ENCODE measurements at regions not wholly inside any gene's neighbourhood (a gene's known extent, or its start where the extent isn't known, plus 50 kb on each side); places are given as distances from the start of the nearest gene placed in this dataset.
"Not testable (repeated sequence)": the region's sequence is repeated elsewhere in the genome, so short reads cannot be mapped to it uniquely, and the experiment has no call there.

DNA sequence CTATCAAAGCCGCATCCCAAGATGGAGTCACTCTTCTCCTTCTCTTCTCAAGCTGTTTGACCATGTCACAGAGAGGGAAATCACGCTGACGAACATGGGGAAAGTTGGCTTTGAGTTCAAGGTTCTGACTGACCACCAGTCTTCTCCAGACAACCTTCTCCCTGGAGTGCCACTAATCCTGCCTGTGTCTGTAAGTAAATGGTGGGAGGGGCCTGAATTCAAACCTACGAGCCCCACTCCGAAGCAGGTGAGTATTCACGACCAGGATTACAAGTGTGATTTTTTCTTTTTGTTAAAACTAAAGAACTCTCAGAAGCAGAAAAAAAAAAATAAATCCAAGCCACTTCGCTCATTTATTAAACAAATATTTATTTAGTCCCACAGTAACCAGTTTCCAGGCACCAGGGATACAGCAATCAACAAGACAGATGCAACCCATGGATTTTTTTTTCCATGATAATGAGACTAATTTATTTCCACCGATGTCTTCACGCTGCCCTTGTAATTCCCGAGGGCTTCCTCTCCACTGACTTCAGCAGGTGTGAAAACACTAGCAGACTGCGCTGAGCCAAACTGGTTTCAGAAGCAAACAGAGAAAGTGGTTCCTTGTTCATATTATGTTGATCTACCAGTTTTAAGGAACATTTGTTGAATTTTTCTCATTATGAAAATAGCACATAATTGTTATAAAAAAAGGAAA lies 206.0 kb upstream of the NBPF12 start:
- H3K27ac ChIP-seq; DNase-seq (ENCODE audit: low spot score); H3K4me3 ChIP-seq: not testable (repeated sequence)

DNA sequence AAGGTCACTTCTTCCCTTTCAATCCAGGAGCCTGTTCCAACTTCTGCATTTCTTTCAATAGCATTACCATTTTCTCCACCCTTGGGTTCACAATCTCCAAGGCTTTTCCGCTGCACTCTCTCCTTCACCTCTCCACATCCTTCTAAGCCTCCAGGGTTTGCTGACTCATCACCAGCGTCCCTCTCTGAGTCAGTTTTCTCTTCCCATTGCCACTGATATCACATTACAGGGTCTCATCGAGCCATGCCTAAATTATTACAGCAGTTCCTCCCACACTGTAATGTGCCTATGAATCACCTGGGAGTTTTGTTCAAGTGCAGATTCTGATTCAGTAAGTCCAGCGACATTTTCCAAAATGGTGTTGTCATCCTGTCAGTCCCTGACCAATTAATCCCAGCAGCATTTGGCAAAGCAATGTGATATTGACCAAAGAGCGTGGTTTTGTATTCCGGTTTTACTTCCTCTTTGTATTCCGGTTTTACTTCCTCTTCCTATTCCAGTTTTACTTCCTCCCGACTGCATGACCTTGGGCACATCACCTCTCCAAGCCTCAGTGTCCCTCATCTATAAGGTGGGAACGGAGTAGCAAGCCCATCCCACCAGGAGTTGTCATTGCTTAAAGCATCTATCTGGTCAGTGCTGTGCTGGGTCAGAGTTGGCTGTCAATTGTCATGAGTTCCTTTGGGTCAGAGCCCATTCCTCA lies 208.3 kb upstream of the NBPF12 start:
- not testable (repeated sequence) for H3K4me3 ChIP-seq; DNase-seq (ENCODE audit: low spot score); H3K27ac ChIP-seq

DNA sequence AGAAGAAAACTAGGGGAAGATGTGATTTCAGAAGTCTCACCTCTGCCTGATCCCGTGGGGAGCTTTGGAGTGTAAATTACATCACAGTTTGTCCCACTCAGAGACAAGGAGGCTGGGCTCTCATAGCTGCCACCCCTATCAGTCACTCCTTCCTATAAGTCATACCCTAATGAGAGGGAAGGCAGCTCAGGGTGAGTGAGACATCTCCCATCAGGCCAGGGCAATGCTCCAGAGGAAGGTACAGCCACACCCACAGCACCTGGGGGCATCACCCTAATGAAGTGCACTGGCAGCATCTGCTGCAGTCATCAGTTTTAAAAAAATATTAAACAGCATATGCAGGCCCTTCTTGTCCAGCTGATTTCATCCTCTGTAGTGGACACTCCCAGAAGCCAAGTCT lies 223.1 kb upstream of the NBPF12 start:
- H3K4me3 ChIP-seq; DNase-seq (ENCODE audit: low spot score); H3K27ac ChIP-seq: not testable (repeated sequence)

DNA sequence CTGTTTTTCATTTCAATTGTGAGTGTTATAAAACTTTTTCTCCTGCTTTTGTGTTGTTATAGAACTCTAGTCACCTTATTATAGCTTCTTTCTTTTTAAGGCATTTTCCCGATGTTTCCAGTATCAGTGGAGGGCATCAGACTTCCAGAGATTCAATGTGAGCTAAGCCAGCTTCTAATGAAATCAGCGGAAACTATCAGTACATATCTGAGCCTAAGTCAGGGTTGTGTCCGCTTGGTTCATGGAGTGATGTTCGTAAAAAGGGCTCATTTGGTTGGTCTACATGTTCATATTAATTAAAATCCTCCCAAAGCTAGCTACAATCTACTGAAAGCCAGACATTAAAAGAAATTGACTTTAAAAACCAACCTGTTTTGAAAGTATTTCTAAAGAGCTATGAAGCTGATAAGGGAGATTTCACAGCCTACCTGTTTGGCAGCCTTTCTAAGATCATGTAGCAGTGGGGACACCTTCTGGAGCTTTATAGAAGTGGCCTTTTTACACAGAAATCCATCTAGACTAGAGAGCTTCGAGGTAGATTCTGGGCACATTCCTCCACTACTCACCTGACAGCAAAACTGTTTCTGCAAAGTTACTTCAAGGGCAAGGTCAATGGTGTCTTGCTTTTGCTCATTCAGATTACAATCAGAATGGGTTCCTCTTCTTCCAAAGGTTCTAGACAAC lies 227.1 kb upstream of the NBPF12 start:
- not testable (repeated sequence) for DNase-seq (ENCODE audit: low spot score); H3K4me3 ChIP-seq; H3K27ac ChIP-seq

DNA sequence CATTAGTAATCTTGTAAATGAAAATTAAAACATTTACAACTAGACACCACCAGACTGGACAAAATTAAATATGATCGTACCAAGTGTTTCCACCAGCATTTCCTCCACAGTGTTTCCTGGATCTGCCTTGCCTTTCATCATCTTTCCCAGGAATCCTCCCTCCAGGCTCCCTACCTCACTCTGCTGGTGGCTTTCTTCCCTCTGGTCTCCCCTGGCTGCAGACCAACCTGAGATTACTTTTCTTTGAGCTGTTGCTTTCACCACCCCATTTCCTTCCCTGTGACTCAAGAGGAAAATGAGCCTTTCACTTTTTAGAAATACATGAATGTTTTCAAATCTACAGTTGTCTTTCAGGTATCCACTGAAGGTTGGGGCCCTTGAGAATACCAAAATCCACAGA lies 228.8 kb upstream of the NBPF12 start:
- not testable (repeated sequence) for DNase-seq (ENCODE audit: low spot score); H3K27ac ChIP-seq; H3K4me3 ChIP-seq

DNA sequence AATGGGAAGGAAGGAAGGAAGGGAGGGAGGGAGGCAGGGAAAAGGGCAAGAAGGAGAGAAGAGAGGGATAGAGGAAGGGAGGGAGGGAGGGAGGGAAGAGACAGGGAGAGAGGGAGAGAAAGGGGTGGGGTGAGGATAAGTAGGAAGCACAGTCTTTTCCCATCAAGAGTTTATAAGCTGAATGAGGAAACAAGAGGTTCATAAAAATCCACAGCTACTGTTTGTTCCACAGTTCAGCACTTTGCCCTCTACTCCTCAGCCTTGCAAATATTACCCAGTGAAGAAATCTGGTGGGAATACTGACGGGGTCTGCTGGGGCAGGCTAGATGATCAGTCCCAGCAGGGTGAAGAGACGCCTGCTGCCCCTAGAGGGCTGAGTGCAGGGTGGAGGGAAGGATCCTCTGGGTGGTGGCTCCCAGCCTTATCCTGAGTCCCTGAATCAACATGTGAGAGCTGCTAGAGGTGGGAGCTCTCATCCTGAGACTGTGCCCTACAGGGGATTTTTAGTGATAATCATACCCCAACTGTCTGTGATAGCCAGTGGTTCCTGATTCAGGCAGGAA lies 233.9 kb upstream of the NBPF12 start:
- not testable (repeated sequence) for DNase-seq (ENCODE audit: low spot score); H3K27ac ChIP-seq

DNA sequence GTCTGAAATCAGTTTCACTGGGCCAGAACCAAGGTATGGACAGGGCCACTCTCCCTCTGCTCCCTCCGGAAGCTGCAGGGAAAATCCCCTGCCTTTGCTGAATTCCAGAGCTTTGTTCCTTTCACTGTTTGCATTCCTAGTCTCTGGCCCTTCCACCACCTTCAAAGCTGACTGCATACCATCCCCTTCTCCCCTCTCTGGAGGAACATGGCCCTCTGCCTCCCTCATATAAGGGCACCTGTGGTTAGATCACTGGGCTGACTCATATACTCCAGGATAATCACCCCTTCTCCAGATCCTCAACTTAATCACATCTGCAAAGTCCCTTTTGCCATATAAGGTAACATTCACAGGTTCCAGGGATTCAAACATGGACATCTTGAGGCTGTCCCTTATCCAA lies 236.8 kb upstream of the NBPF12 start:
- not testable (repeated sequence) for DNase-seq (ENCODE audit: low spot score); H3K27ac ChIP-seq; H3K4me3 ChIP-seq

More for the DNA sequence above, 233.9 kb upstream of the NBPF12 start:
- H3K4me3 ChIP-seq, result not testable (repeated sequence)

DNA sequence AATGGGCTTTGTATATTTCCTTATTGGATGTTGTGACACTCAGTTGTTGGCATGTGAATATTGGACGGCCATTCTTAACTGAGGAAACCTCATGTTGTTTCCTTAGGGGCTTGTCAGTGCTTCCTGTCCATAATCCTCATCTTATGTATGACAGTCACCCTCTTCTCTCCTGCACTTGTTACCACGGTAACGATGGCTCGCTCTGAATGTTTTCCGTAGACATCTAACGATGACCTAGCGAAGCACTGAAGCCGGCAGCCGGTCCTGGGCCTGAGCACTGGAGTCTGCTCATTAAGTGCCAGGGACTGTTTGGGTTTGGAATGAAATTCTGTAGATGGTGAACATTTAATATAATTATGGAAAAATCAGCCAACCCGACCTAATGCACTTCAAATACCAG lies 242.7 kb upstream of the NBPF12 start:
- H3K27ac ChIP-seq; H3K4me3 ChIP-seq; DNase-seq (ENCODE audit: low spot score): not testable (repeated sequence)

DNA sequence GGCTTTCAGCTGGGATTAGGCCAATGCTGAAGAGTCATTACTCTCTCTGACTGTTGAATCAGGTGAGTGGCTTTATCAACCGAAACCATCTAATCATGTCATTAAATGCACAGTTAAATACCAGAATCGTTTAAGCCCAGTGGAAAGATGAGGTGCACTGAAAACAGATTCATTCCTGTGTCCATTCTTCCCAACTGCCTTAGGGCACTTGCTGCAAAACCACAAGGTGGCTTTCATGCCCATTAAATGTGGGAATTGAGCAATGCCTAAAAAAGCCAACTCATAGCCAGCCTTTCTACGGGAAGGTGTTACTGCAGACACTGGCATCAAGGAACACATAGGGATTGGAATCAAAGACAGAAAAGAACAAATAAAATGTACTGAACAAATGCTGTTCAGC lies 246.3 kb upstream of the NBPF12 start:
- H3K27ac ChIP-seq; DNase-seq (ENCODE audit: low spot score); H3K4me3 ChIP-seq: not testable (repeated sequence)

DNA sequence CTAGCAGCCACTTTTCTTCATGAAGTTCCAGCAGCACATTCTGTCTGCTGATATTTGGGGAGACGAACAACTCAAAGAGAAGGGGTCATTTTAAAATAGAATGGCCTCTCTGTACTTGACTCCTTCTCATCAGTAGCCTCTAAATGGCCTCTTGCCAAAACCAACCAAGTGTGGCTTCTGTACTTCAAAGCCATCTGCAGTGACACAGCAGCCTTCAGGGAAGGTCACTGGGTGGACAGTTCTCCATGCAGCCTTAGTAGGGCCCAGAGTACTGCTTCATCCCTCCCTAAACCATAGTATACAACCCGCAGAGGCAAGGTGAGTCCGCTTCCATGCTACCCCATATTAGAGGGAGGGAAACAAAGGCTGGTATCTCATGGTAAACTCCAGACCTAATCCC lies 249.2 kb upstream of the NBPF12 start:
- DNase-seq (ENCODE audit: low spot score); H3K27ac ChIP-seq; H3K4me3 ChIP-seq: not testable (repeated sequence)

DNA sequence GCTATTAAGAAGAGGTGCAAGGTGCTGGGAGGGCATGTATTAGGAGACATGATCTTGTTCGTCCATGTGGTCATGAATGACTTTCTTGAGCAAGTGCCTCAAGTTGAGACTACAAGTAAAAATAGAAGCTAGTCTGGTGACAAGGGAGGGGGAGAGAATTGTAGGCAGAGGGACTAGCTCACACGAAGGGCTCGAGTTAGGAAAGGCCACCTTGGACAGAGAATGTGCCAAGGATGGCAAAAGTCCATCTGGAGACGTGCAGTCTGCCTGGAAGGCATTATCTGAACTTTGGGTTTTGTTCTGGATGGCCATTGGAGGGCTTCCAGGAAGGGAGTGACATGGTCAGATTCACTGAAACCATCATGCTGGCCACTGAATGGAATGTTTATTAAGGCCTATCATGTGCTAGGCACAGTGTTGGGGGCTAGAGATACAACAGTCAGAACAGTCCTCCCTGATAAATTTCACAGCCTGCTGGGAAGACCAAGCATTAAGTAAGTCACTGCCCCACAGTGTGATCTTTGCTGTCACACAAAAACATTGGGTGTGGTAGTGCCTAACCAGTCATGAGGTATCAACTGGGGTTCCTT lies 251.3 kb upstream of the NBPF12 start:
- H3K27ac ChIP-seq; H3K4me3 ChIP-seq; DNase-seq (ENCODE audit: low spot score): not testable (repeated sequence)

DNA sequence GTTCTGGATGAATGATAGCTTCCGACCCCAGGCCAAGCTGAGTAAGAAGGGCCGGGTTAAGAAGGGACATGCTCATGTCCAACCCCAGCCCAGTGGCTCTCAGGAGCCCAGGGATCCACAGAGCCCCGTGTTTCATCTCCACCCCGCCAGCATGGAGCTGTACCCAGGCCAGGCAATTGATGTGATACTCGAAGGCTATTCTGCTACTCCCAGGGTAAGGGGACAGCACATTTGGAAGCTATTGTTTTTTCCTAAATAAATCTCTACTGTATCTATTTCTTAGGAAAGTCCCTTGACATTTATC lies 255.0 kb upstream of the NBPF12 start:
- not testable (repeated sequence) for DNase-seq (ENCODE audit: low spot score); H3K27ac ChIP-seq; H3K4me3 ChIP-seq

DNA sequence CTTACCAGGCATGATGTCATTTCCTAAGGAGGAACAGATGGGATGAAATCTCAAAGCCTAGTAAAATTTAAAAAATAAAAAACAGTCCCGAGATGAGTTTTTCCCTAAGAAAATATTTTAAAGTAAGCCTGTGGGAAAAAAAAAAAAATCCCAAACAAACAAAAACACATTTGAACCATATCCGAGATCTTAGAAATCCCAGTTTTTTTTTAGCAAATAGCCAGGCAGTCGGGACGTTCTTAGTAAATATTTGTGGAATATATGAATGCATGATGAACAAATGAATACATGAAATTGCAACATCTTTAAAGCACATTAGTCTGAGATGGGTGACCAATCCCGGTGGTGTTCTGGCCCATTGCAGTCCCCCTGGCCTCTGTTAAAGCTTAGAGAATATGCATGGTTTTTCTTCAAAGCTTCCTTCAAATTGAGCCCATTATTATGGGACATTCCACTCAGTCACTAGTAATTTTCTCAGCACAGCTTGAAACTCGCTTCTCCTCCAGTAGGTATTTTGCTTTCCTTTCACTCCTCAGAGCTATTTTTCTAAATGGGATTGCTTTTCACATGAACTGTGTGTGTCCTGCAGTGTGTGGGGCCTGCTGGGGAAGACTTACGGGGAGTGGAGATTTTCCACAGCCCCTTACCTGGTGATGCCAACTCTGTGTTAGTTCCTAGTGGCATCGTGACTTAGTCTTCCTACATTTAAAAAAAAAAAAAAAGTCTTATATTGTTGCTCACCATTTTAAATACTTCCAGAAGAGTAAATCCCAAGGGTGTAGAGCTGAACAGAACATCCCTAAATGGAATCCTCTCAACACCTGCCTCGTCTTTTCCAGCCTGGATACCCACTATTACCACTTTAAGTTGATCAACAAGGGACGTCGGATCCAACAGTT lies 255.6 kb upstream of the NBPF12 start:
- not testable (repeated sequence) for H3K4me3 ChIP-seq; DNase-seq (ENCODE audit: low spot score); H3K27ac ChIP-seq

DNA sequence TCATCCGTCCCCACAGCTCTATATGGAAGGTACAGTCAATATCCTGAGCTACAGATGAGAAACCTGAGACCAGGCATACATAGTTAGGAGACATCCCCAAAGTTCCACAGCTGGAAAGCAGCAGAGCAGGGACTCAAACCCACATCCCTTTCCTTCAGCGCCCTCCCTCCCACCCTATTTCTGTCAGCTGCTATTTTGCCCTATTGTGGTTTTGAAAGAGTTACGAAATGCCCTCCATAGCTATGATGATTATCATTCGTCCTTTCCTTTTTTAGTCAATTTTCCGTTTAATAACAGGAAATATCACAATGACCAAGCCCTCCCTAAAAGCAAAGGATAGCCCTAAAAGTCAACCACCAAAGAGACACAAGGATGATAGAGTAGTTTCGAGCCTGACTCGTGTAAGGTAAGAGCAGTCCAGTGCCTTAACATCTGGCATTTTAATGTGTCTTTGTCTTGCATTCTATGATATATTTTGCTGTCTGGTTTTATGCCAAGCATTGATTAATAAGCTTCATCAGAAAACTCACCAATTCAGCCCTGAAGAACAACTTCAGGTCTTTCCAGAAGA lies 264.3 kb upstream of the NBPF12 start:
- not testable (repeated sequence) for H3K4me3 ChIP-seq; H3K27ac ChIP-seq; DNase-seq (ENCODE audit: low spot score)

DNA sequence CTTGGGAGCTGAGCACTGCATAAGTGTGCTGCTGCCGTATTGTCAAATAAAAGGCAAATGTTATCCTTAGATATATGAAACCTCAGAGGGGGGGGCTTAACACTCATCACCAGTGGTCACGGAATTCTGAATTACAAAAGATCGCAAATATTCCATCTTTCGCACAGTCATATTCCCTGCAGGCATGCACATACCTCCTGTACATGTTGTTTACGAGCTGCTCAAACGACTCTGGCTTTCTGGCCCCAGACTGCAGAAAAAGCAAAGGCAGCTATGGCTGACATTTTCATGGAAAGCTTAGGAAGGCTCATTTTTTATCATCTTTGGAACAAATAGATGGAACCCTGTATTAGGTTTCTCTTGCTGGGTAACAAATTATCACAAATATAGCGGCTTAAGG lies 265.5 kb upstream of the NBPF12 start:
- not testable (repeated sequence) for DNase-seq (ENCODE audit: low spot score); H3K4me3 ChIP-seq; H3K27ac ChIP-seq

DNA sequence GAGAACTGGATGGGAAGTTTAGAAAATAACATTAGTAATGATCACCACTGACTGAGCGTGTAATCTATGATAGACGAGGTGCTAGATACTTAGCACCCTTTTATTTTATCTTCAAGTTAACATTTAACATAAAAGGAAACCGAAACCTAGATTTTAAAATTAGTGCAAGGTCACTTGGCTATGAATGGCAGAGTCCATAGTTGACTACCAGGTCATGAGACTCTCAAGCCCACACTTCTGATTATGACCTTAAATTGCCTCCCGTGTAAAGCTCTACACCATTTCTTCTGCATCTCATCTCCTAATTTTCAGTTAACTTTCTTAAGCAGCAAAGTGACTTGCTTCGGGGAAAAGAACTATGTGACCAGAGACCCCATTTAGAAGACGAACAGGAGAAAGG lies 266.5 kb upstream of the NBPF12 start:
- not testable (repeated sequence) for DNase-seq (ENCODE audit: low spot score); H3K27ac ChIP-seq; H3K4me3 ChIP-seq

DNA sequence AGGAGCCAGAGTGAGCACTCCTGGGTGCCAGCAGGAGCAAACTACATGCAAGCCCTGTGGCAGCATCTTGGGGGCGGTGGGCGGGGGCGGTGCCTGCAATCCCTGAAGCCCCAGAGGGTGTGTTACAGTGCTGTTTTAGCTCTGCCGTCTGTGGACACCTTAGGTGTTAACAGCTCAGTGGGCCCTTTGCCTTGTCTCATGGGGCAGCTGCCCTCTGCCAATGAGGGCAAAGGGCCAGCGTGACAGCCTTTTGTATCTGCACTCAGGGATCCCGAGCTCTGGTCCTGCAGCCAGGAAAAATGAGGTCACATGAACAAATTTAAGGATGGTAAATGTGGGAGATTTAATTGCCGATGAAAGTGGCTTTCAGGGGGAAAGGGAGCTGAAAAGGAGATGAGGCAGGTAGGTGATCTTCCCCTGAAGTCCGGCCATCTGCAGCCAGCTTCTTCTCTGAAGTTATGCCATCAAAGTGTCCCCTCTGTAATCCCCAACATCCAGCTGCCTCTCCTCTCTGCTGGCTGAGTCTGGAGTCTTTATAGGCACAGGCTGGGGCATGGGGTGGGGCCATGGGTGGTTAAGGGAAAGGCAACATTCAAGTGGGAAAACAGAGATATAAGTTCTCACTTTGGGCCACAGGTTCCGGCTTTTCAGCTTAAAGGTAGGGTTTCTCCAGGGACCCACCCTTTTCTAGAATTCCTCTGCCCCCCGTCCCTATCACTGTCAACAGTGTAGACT lies 267.1 kb upstream of the NBPF12 start:
- not testable (repeated sequence) for DNase-seq (ENCODE audit: low spot score); H3K4me3 ChIP-seq; H3K27ac ChIP-seq
